ENCODE measurements at regions not wholly inside any gene's neighbourhood (a gene's known extent, or its start where the extent isn't known, plus 50 kb on each side); places are given as distances from the start of the nearest gene placed in this dataset.

DNA sequence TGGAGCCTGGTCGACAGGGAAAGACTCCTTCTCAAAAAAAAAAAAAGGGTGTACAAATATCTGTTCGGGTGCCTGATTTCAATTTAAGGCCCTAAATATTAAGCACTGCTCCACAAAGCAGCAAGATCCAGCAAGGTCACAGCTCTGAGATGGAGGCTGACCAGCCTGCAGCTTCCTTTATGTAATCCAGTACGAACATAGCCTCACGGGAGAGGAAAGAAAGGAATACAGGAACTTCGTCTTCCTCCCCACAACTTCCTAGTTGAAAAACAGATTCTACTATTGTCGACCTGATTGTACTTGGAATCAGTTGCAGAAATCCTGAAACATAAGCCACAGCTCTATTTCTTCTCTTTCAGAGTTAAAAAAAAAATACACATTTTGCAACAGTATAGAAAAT, 53.5 kb upstream of the TBC1D9 start:
- no peak for DNase-seq (ENCODE audit: low spot score)

DNA sequence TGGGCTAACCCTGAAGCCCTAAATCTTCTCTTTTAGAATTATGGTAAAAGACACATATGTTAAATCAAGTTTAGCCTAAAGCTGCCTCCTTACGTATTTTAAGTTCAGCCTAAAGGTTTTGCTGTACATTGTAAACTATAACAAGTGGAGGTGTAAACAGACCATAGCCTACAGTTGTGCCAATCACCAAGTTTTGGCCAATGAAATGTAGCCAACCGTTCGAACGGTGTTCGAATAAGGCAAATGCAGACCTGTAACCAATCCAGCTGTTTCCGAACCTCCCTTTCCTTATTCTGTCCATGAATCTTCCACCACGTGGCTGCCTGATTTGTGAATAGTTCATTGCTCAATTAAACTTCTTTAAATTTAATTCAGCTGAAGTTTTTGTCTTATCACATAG, 52.1 kb upstream of the TBC1D9 start:
- no peak for DNase-seq (ENCODE audit: low spot score)

- peak; percentile 31 for DNase-seq (ENCODE audit: low spot score)
Measured at GRCh38 chr4:140807491-140808252, 51.5 kb upstream of the TBC1D9 start.

DNA sequence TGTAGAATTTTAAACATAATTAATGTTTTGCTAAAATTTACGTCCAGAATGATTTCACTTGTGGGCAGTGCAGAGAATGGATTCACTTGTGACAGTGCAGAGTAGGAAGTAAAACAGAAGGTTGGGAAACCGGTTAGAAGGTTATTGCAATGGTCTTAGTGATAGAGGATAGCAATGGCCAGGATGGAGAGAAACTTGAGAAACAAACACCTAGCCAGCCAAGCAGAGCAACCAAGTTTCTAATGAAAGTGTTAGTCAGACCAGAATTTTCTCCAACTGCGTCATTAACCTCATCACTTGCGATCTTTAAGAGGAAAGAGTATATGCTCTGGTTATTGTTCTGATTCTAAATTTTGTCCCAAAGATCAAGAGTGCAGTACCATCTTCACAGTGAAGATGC, 50.0 kb upstream of the TBC1D9 start:
- DNase-seq (ENCODE audit: low spot score), result no peak
